ENCODE measurements at regions not wholly inside any gene's neighbourhood (a gene's known extent, or its start where the extent isn't known, plus 50 kb on each side); places are given as distances from the start of the nearest gene placed in this dataset.
A peak's percentile ranks its signal among the peaks of the same experiment; 100 is the strongest.

GRCh38 chr10:128567551-128567950, 441.3 kb upstream of the MKI67 start:
- Histone ChIP-seq H3K9me3 (peaks cover 0 to 3% (median 0%) of the 10 kb centered on the region in 12 donors), H3K27me3 (peaks cover 0 to 9% (median 0%) of the 10 kb centered on the region in 9 donors), H3K36me3 (no peaks in the 10 kb centered on the region), H3K27ac (no peak overlapping the region), H3K4me1 (peaks cover 0 to 9% (median 0%) of the 10 kb centered on the region in 12 donors), H3K4me3 (peak overlapping the region in 3 of 12 donors; percentile 4 to 20 (median 16))
- intact Hi-C loops (cut with DNase I) = no loop called here
- 37 to 40% (median 39%) methylated on average over 8 of the region's 8 CpGs for whole genome bisulfite sequencing, 4 donors
- peak in 1 of 5 donors; percentile 45 for DNase-seq
- TF ChIP-seq POLR2A (IDR thresholded peaks at IDR 0.05) (no peak), CTCF (IDR thresholded peaks at IDR 0.05) (peak in 4 of 12 donors; percentile 5 to 28 (median 18))
- ATAC-seq = peak in 3 of 4 donors; percentile 43 to 61 (median 60)

GRCh38 chr10:128568041-128568440, 441.8 kb upstream of the MKI67 start:
- intact Hi-C loops (cut with DNase I) = no loop called here
- Histone ChIP-seq H3K27me3 (peaks cover 0 to 9% (median 0%) of the 10 kb centered on the region in 9 donors), H3K4me1 (peaks cover 0 to 9% (median 0%) of the 10 kb centered on the region in 12 donors), H3K9me3 (no peaks in the 10 kb centered on the region), H3K4me3 (peak overlapping the region in 3 of 12 donors; percentile 4 to 20 (median 16)), H3K27ac (no peak overlapping the region), H3K36me3 (no peaks in the 10 kb centered on the region)
- peak in 2 of 4 donors; percentile 19 to 20 for ATAC-seq
- TF ChIP-seq POLR2A (IDR thresholded peaks at IDR 0.05) = no peak
- no peak for TF ChIP-seq CTCF (IDR thresholded peaks at IDR 0.05)
- 57 to 80% (median 68%) methylated on average over 11 of the region's 11 CpGs for WGBS, 4 donors
- DNase-seq = no peak

GRCh38 chr10:128568491-128568890, 442.3 kb upstream of the MKI67 start:
- intact Hi-C loops (cut with DNase I) = no loop called here
- ATAC-seq (no peak), DNase-seq (no peak)
- TF ChIP-seq POLR2A (IDR thresholded peaks at IDR 0.05) (no peak), CTCF (IDR thresholded peaks at IDR 0.05) (no peak)
- 77 to 87% (median 80%) methylated on average over 13 of the region's 13 CpGs for WGBS, 4 donors
- Histone ChIP-seq H3K27me3 (peaks cover 0 to 12% (median 0%) of the 10 kb centered on the region in 9 donors), H3K36me3 (no peaks in the 10 kb centered on the region), H3K4me1 (peaks cover 0 to 9% (median 0%) of the 10 kb centered on the region in 12 donors), H3K9me3 (no peaks in the 10 kb centered on the region), H3K4me3 (peak overlapping the region in 2 of 12 donors; percentile 4 to 16), H3K27ac (no peak overlapping the region)

GRCh38 chr10:128568990-128569945, 443.0 kb upstream of the MKI67 start:
- intact Hi-C loops (cut with DNase I) = no loop called here
- Histone ChIP-seq H3K9me3 (no peaks in the 10 kb centered on the region), H3K4me3 (no peak overlapping the region), H3K4me1 (peaks cover 0 to 9% (median 0%) of the 10 kb centered on the region in 12 donors), H3K27me3 (peaks cover 0 to 19% (median 0%) of the 10 kb centered on the region in 9 donors), H3K36me3 (no peaks in the 10 kb centered on the region), H3K27ac (no peak overlapping the region)
- ATAC-seq (no peak), DNase-seq (no peak)
- no peak for TF ChIP-seq CTCF (IDR thresholded peaks at IDR 0.05)
- TF ChIP-seq POLR2A (IDR thresholded peaks at IDR 0.05) = no peak
- 81 to 89% (median 84%) methylated on average over 24 of the region's 24 CpGs for WGBS, 4 donors
